ENCODE measurements at regions not wholly inside any gene's neighbourhood (a gene's known extent, or its start where the extent isn't known, plus 50 kb on each side); places are given as distances from the start of the nearest gene placed in this dataset.

DNA sequence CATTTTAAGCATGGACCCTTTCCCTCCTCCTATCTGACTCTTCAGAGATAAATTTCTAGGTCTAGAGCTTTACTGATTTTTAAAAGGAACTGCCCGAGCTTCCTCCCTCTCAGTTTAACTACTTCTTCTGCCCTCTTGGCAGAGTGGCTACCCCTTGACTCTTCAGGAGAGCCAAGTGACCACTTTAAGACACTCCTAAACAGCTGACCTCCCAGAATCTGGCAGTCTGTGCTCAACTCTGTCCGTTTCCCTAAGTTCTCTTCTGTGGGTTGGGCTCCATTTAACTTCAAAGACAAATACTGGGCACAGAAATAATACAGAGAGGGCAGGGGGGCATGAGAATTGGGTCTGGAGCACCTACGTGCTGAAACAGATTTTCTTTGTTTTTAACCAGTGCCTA is 196.3 kb upstream of the FOXD3 start:
- no peak for DNase-seq

DNA sequence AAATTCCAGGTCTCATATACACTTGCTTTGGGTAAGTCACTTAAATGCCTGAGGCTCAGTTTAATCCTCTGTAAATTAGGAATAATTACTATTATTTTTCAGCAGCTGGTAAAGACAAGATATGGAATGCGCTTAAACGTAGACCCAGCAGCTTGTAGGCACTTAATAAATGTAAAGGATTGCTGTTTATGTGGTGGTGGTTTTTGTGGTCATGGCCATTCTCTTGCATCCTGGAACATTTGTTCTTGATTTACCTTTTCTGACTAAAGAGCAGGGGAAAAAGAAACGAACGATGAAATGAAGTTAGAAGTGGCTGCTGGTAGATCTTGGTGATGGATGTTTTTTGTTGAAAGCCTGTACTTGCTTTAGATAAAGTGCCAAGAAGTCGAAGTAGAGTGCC is 195.0 kb upstream of the FOXD3 start:
- DNase-seq = no peak

GRCh38 chr1:63128556-63128955 is 193.8 kb upstream of the FOXD3 start:
- no peak for DNase-seq

DNA sequence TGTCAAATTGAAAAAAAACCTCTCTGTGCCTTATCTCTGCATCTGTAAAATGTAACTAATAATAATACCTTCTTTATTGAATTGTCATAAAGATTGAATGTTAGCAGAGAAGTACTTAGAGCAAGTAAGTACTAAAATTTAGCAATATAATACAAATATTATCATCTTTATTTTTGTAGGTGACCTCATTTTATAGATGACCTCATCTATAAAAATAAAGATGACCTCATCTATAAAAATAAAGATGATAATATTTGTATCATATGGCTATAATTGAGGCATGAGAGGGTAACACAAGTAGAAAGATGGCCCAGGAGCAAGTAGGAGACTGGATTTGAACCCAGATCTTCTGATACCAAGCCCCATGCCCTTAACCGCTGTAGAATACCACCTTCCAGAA is 193.2 kb upstream of the FOXD3 start:
- DNase-seq = no peak

GRCh38 chr1:63129855-63130254 is 192.5 kb upstream of the FOXD3 start:
- no peak for DNase-seq

- no peak for DNase-seq
These were observed 187.7 kb upstream of the FOXD3 start for GRCh38 chr1:63134501-63135173.

- no peak for DNase-seq
These were observed 187.2 kb upstream of the FOXD3 start for GRCh38 chr1:63135174-63135512.

GRCh38 chr1:63135801-63136200 is 186.6 kb upstream of the FOXD3 start:
- DNase-seq = no peak

DNA sequence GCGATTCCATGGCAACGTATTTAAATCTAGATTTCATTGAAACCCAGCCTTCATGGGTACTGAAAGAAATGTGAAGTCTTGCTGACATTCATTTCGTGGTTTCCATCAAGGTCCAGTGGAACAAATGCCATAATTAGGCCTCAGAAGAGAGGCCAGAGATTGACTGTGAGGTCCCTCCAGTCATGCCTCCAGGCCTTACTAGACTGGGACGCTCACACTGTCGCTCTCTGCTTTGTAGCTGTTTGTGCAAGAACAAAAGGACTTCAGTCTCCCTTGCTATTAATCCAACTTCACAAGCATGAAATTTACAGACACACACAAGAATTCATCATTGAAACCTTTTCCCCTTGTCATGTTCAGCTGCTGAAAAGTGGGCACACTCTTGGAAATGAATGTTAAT is 180.4 kb upstream of the FOXD3 start:
- no peak for DNase-seq

DNA sequence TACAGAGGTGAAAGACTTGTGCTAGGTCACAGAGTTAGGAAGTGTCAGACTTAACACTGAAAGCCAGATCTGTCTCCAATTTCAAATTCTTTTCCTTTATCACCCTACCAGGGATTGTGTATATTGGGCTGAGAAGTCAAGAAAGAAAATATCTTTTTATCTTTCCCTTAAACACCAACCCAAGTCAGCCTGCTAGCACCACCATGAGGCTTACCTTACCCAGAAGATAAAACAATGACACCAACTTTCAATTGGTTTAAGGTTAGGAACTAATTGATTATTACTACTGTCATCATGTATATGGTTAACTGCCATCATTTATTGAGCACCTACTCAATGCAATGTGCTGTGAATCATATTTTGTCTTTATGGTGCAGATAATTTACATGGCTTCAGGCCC is 178.9 kb upstream of the FOXD3 start:
- DNase-seq = no peak

GRCh38 chr1:63147783-63148182 is 174.6 kb upstream of the FOXD3 start:
- no peak for DNase-seq

DNA sequence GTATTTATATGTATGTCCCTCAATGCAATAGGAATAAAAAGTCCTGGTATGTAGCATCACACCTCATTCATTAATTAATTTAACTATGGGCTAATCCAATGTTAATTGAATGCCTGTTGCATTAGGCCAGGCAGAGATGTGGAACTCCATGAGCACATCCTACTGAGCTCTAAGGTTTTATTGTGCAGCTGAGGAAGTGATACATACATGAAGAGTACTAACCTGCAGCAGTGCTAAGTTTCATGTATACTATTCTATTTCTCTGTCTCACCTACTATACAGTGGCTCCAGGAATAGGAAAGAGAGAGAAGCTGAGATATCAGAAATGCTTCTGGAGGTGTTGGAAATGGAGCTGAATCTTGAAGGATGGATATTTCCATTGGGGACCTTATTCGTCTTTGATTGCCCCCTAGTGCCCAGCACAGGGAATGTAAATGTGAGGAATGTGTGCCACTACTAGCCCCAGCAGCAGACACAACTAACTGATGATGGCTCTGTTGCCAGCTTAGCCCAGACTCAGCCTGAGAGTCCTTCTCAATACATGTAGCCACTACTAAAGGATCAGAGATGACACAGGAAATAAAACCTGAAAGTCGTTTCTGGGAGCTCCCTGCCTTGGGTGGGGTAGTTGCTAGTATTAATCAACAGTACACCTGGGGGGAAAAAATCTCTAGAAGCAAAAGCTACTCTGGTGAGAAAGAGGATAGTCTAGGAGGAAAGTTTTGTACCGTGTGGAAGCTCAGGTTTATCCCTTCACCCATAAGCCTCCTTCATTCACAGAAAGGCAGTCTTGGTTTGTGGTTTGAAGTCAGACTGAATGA is 173.3 kb upstream of the FOXD3 start:
- no peak for DNase-seq

DNA sequence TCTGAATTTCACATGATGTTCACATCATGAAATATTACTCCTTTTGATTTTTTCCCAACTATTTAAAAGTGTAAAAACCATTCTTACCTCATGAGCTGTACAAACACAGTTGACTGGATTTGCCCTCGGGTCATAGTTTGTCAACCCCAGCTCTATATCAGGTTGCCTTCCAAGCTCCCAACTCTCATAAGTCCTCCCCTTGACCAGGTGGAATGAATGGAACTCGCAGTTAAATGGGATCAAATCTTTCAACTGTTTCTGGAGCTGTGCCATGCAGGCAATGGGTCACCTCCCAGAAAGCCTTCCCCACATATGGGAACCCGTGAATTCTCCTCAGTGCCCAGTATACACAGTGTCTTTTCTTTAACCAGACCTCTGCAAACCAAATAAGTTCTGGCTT is 169.8 kb upstream of the FOXD3 start:
- no peak for DNase-seq

DNA sequence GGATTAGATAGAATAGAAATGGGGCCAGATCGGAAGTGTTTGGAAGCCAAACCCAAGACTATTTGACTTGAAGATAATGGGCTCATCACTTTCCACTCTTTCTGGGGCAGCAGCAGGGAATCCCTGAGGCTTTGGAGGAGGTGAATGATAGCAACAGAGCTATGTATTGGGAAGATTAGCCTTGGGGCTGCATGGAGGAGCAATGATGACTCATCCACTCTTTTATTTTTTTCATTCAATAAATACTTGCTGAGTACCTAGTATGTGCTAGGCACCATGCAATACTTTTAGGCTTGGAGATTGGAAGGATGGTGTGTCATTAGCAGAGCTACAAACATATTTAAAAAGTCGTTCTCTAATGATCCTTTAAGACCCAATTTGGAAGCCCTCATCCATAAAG is 166.9 kb upstream of the FOXD3 start:
- no peak for DNase-seq

GRCh38 chr1:63157085-63157484 is 165.3 kb upstream of the FOXD3 start:
- no peak for DNase-seq

GRCh38 chr1:63169057-63169456 is 153.3 kb upstream of the FOXD3 start:
- no peak for DNase-seq

- DNase-seq = no peak
These were observed 149.2 kb upstream of the FOXD3 start for GRCh38 chr1:63173161-63173560.

- DNase-seq = no peak
These were observed 132.7 kb upstream of the FOXD3 start for GRCh38 chr1:63189677-63190076.

- no peak for DNase-seq
These were observed 132.2 kb upstream of the FOXD3 start for GRCh38 chr1:63190171-63190570.

- DNase-seq = no peak
These were observed 123.4 kb upstream of the FOXD3 start for GRCh38 chr1:63198871-63199394.

- DNase-seq = no peak
These were observed 122.5 kb upstream of the FOXD3 start for GRCh38 chr1:63199706-63200335.

DNA sequence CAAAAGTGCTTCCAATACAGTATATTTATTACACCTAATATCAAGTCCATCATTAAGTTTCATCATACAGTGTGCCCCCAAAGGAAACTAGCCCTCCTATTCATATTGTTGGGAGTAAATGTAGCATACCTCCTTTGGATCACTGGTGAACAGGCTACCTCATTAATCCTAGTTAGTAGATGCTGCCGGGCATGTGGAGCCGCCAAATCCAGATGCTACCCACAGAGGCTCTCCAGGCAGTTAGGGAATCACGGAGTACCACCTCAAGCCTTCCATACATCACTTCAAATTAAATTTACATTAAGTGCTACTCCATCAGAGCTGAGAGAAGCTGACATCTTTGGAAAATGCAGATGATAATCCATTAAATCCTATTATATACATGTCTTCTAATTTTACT is 121.7 kb upstream of the FOXD3 start:
- no peak for DNase-seq

GRCh38 chr1:63203641-63204040 is 118.7 kb upstream of the FOXD3 start:
- DNase-seq = no peak

GRCh38 chr1:63205776-63206175 is 116.6 kb upstream of the FOXD3 start:
- DNase-seq = no peak
